SK-N-SH (cell line): ENCODE measurements at regions not wholly inside any gene's neighbourhood (a gene's known extent, or its start where the extent isn't known, plus 50 kb on each side); places are given as distances from the start of the nearest gene placed in this dataset.
A peak's percentile ranks its signal among the peaks of the same experiment; 100 is the strongest.

ENCODE experiments used
- CTCF ChIA-PET: fragments of 300-600, 350-600 bp; formaldehyde crosslinking; extraction: SDS; loops from one replicate; lab custom pipeline; 2021; lab: Yijun Ruan, JAX
- POLR2A ChIA-PET: fragments of 350-600 bp; sonication (Branson Sonifier 250); formaldehyde crosslinking; extraction: SDS; loops from one replicate; lab custom pipeline; 2020; ENCODE audit warnings: antibody characterized with exemption, inconsistent platforms; lab: Yijun Ruan, JAX
- DNase-seq: peaks from one replicate; pipeline ENCODE4 v3.0.0; 2012
- H2AFZ ChIP-seq: fragments of 200-600 bp; sonication (generic); 2 replicates; pipeline ENCODE4 v1.8.1; 2016; ENCODE audit warnings: antibody characterized with exemption, mild to moderate bottlenecking, low read depth
- H3F3A ChIP-seq: fragments of 200-600 bp; sonication (generic); replicated peaks from 2 replicates; pipeline ENCODE3; 2016; ENCODE audit warnings: antibody characterized with exemption, mild to moderate bottlenecking; ENCODE audit not compliant: insufficient read depth
- H3K27ac ChIP-seq, 2 experiments: fragments of 200-500 bp in 1 of 2; fragments of 200-600 bp in 1 of 2; sonication (Bioruptor generic) in 1 of 2; sonication (generic), shearing (Covaris generic) in 1 of 2; 2 replicates each; pipeline versions ENCODE4 v1.5.1 to v1.6.1; 2014 to 2016; ENCODE audit warnings: low read depth in 2 of 2, inconsistent platforms in 1 of 2, low read length in 1 of 2, mild to moderate bottlenecking in 1 of 2, mixed read lengths in 1 of 2
- H3K27me3 ChIP-seq: fragments of 200-600 bp; sonication (generic), shearing (Covaris generic); 2 replicates; pipeline ENCODE4 v1.6.1; 2016; ENCODE audit warnings: mixed run types; ENCODE audit not compliant: insufficient read depth
- H3K36me3 ChIP-seq, 2 experiments: fragments of 200-500 bp in 1 of 2; fragments of 200-600 bp in 1 of 2; sonication (Bioruptor generic) in 1 of 2; sonication (generic) in 1 of 2; replicated peaks in 1 of 2; 2 replicates each; pipeline versions ENCODE3 to v1.5.1; 2014 to 2016; ENCODE audit warnings: low read length in 1 of 2, mild to moderate bottlenecking in 1 of 2; ENCODE audit not compliant: insufficient read depth in 2 of 2, control insufficient read depth in 1 of 2
- H3K4me1 ChIP-seq, 2 experiments: fragments of 200-500 bp in 1 of 2; fragments of 200-600 bp in 1 of 2; sonication (Bioruptor generic) in 1 of 2; sonication (generic), shearing (Covaris generic) in 1 of 2; 2 replicates each; pipeline versions ENCODE4 v1.5.1 to v1.6.1; 2014 to 2016; ENCODE audit warnings: low read depth in 1 of 2, low read length in 1 of 2, mixed run types in 1 of 2; ENCODE audit not compliant: insufficient read depth in 2 of 2, control insufficient read depth in 1 of 2
- H3K4me2 ChIP-seq: fragments of 200-600 bp; sonication (generic), shearing (Covaris generic); 2 replicates; pipeline ENCODE4 v1.6.1; 2017; ENCODE audit warnings: mixed run types
- H3K4me3 ChIP-seq, 2 experiments: fragments of 200-500 bp in 1 of 2; fragments of 200-600 bp in 1 of 2; sonication (Bioruptor generic) in 1 of 2; sonication (generic), shearing (Covaris generic) in 1 of 2; 2 replicates each; pipeline versions ENCODE4 v1.5.1 to v1.8.1; 2014 to 2016; ENCODE audit warnings: low read depth in 2 of 2, inconsistent platforms in 1 of 2, low read length in 1 of 2, mild to moderate bottlenecking in 1 of 2, mixed read lengths in 1 of 2, moderate library complexity in 1 of 2
- H3K79me2 ChIP-seq: fragments of 200-600 bp; sonication (generic); 2 replicates; pipeline ENCODE4 v1.8.1; 2017; ENCODE audit warnings: mild to moderate bottlenecking; ENCODE audit not compliant: insufficient read depth
- H3K9ac ChIP-seq: fragments of 200-600 bp; sonication (generic); 2 replicates; pipeline ENCODE4 v1.6.1; 2017; ENCODE audit warnings: mixed run types
- H3K9me2 ChIP-seq: fragments of 200-600 bp; sonication (generic); 2 replicates; pipeline ENCODE4 v1.6.1; 2017; ENCODE audit warnings: mixed run types
- H3K9me3 ChIP-seq: fragments of 200-600 bp; sonication (generic); 2 replicates; pipeline ENCODE4 v1.6.1; 2017; ENCODE audit warnings: mixed run types, mild to moderate bottlenecking, moderate library complexity
- H4K20me1 ChIP-seq: fragments of 200-600 bp; sonication (generic); 2 replicates; pipeline ENCODE4 v1.6.1; 2017; ENCODE audit warnings: mild to moderate bottlenecking, mixed run types; ENCODE audit not compliant: insufficient read depth
- CHD2 ChIP-seq: fragments of 150-350 bp; IDR thresholded peaks from 2 replicates; pipeline ENCODE4 v1.6.1; 2018; ENCODE audit warnings: low read length; ENCODE audit not compliant: partially characterized antibody
- ELF1 ChIP-seq: IDR thresholded peaks from 2 replicates; pipeline ENCODE4 v1.4.0; 2012
- EZH2phosphoT487 ChIP-seq: fragments of 200-600 bp; sonication (generic); IDR thresholded peaks from 2 replicates; pipeline ENCODE4 v1.6.1; 2017; ENCODE audit warnings: low read depth, mixed run types, mild to moderate bottlenecking, antibody characterized with exemption, moderate library complexity, borderline replicate concordance
- FOSL2 ChIP-seq: IDR thresholded peaks from 2 replicates; pipeline ENCODE4 v1.4.0; 2012; ENCODE audit warnings: low read depth, mild to moderate bottlenecking, moderate library complexity, borderline replicate concordance
- FOXM1 ChIP-seq: IDR thresholded peaks from 2 replicates; pipeline ENCODE4 v1.4.0; 2012; ENCODE audit warnings: low read depth, mild to moderate bottlenecking
- GABPA ChIP-seq: IDR thresholded peaks from 2 replicates; pipeline ENCODE4 v1.4.0; 2012; ENCODE audit warnings: low read depth, mild to moderate bottlenecking
- GATA2 ChIP-seq: sonication (generic); formaldehyde crosslinking; IDR thresholded peaks from 2 replicates; pipeline ENCODE4 v1.5.0; 2020; ENCODE audit warnings: mild to moderate bottlenecking, missing genetic modification reagents
- IRF3 ChIP-seq: fragments of 150-350 bp; IDR thresholded peaks from 2 replicates; pipeline ENCODE4 v1.6.1; 2016; ENCODE audit warnings: mild to moderate bottlenecking, low read depth, low read length
- JUND ChIP-seq: IDR thresholded peaks from 2 replicates; pipeline ENCODE4 v1.4.0; 2012
- MAX ChIP-seq: IDR thresholded peaks from 2 replicates; pipeline ENCODE4 v1.4.0; 2012; ENCODE audit warnings: low read depth
- MEF2A ChIP-seq: IDR thresholded peaks from 2 replicates; pipeline ENCODE4 v1.4.0; 2012; ENCODE audit warnings: low read depth, borderline replicate concordance
- MXI1 ChIP-seq: IDR thresholded peaks from 2 replicates; pipeline ENCODE4 v1.6.1; 2012; ENCODE audit warnings: mild to moderate bottlenecking, low read depth, low read length, improper control_type of control experiment
- NFIC ChIP-seq: IDR thresholded peaks from 2 replicates; pipeline ENCODE4 v1.4.0; 2012; ENCODE audit warnings: borderline replicate concordance
- PBX3 ChIP-seq: IDR thresholded peaks from 2 replicates; pipeline ENCODE4; 2012
- POLR2AphosphoS5 ChIP-seq: IDR thresholded peaks from 2 replicates; pipeline ENCODE4 v1.6.1; 2012; ENCODE audit warnings: low read depth, low read length
- RAD21 ChIP-seq: IDR thresholded peaks from 2 replicates; pipeline ENCODE4 v1.6.1; 2012; ENCODE audit warnings: mild to moderate bottlenecking, low read length
- RCOR1 ChIP-seq: fragments of 150-350 bp; IDR thresholded peaks from 2 replicates; pipeline ENCODE4 v1.6.1; 2017; ENCODE audit warnings: antibody characterized with exemption, low read length
- RFX5 ChIP-seq: IDR thresholded peaks from 2 replicates; pipeline ENCODE4 v1.6.1; 2012; ENCODE audit warnings: mild to moderate bottlenecking, improper control_type of control experiment, low read length
- RXRA ChIP-seq: IDR thresholded peaks from 2 replicates; pipeline ENCODE4 v1.4.0; 2012; ENCODE audit warnings: low read depth, mild to moderate bottlenecking, borderline replicate concordance
- SIN3A ChIP-seq: IDR thresholded peaks from 2 replicates; pipeline ENCODE4 v1.6.1; 2012; ENCODE audit warnings: low read depth, mild to moderate bottlenecking, low read length, moderate library complexity, borderline replicate concordance
- SMC3 ChIP-seq: IDR thresholded peaks from 2 replicates; pipeline ENCODE4 v1.6.1; 2012; ENCODE audit warnings: low read depth, low read length, improper control_type of control experiment
- TCF12 ChIP-seq: IDR thresholded peaks from 2 replicates; pipeline ENCODE4 v1.4.0; 2012
- TEAD4 ChIP-seq: IDR thresholded peaks from 2 replicates; pipeline ENCODE4 v1.4.0; 2012; ENCODE audit warnings: mild to moderate bottlenecking, borderline replicate concordance; ENCODE audit not compliant: insufficient read depth
- YY1 ChIP-seq: IDR thresholded peaks from 2 replicates; pipeline ENCODE4 v1.4.0; 2012; ENCODE audit warnings: low read depth, mild to moderate bottlenecking
- WGBS: methylation state at CpG from one replicate; pipeline ENCODE4 v1.1.6; 2017; ENCODE audit warnings: low lambda C conversion rate; 5-methylcytosine and 5-hydroxymethylcytosine counted together
- TF ChIP-seq, protein P1 (sequence below): IDR thresholded peaks from 2 replicates; pipeline ENCODE4 v1.4.0; 2012; ENCODE audit warnings: low read depth, borderline replicate concordance

- Histone ChIP-seq H3K4me1 (peaks cover 0 to 17% of the 10 kb centered on the region in 2 experiments; a peak in 2 of 4 replicates), H3K4me2 (no peak overlapping the region), H3K27me3 (no peaks in the 10 kb centered on the region), H2AFZ (no peak overlapping the region; the same call in 1 of the 2 replicates), H3K9me2 (no peaks in the 10 kb centered on the region), H3K9me3 (0 out of 2 replicates have a peak, but pooled peaks cover 8% of the 10 kb centered on the region), H3K9ac (no peak overlapping the region), H3F3A (peaks cover 17% of the 10 kb centered on the region), H3K27ac (peak overlapping the region in 1 of 2 experiments; percentile 25; a peak in 1 of 4 replicates), H3K79me2 (no peaks in the 10 kb centered on the region), H3K4me3 (no peak overlapping the region), H4K20me1 (no peaks in the 10 kb centered on the region), H3K36me3 (no peaks in the 10 kb centered on the region)
- ChIA-PET CTCF (no interaction called here), POLR2A (no interaction called here)
- TF ChIP-seq IRF3 (no peak), FOXM1 (no peak), GABPA (no peak), TCF12 (no peak), PBX3 (no peak), NFIC (no peak), FOSL2 (no peak), RFX5 (no peak), MEF2A (no peak), GATA2 (no peak)
- TF ChIP-seq, protein P1, sequence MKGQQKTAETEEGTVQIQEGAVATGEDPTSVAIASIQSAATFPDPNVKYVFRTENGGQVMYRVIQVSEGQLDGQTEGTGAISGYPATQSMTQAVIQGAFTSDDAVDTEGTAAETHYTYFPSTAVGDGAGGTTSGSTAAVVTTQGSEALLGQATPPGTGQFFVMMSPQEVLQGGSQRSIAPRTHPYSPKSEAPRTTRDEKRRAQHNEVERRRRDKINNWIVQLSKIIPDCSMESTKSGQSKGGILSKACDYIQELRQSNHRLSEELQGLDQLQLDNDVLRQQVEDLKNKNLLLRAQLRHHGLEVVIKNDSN: no peak
- DNase-seq: no peak
- WGBS: 52% methylated on average over 2 of the region's 2 CpGs
Observed at GRCh38 chr4:17164666-17165065, 266.2 kb upstream of the LDB2 start.

GRCh38 chr4:17163156-17163771, 264.8 kb upstream of the LDB2 start:
- Histone ChIP-seq H3K4me1 (peaks cover 0 to 3% of the 10 kb centered on the region in 2 experiments; a peak in 2 of 4 replicates), H2AFZ (no peak overlapping the region), H3K36me3 (no peaks in the 10 kb centered on the region), H3K9me3 (0 out of 2 replicates have a peak, but pooled peaks cover 8% of the 10 kb centered on the region), H4K20me1 (no peaks in the 10 kb centered on the region), H3K27me3 (no peaks in the 10 kb centered on the region), H3F3A (peaks cover 9% of the 10 kb centered on the region), H3K4me3 (no peak overlapping the region), H3K9me2 (no peaks in the 10 kb centered on the region), H3K9ac (no peak overlapping the region), H3K79me2 (no peaks in the 10 kb centered on the region), H3K27ac (no peak overlapping the region), H3K4me2 (no peak overlapping the region)
- WGBS: 73% methylated on average over 3 of the region's 3 CpGs
- CTCF ChIA-PET: no interaction called here
- DNase-seq: no peak
- POLR2A ChIA-PET: no interaction called here
- TF ChIP-seq JUND (no peak), RXRA (no peak), MEF2A (no peak), EZH2phosphoT487 (no peak), GABPA (no peak), ELF1 (no peak), MXI1 (no peak), SIN3A (no peak), YY1 (no peak), FOSL2 (no peak), RAD21 (no peak), TCF12 (no peak), CHD2 (no peak), PBX3 (no peak), POLR2AphosphoS5 (no peak), FOXM1 (no peak), SMC3 (no peak), RCOR1 (no peak), TEAD4 (no peak), MAX (no peak)
